ENCODE measurements at regions not wholly inside any gene's neighbourhood (a gene's known extent, or its start where the extent isn't known, plus 50 kb on each side); places are given as distances from the start of the nearest gene placed in this dataset.

GRCh38 chr12:125329239-125330102 is 264.2 kb downstream of the AACS start:
- no peaks in the 10 kb centered on the region for H3K9me2 ChIP-seq (ENCODE audit: insufficient read depth, low read length)
- H3K4me3 ChIP-seq (ENCODE audit: low read length): no peak overlapping the region
- TF ChIP-seq MXI1 (conservative IDR thresholded peaks at IDR 0.05; ENCODE audit: poor library complexity, severe bottlenecking) (no peak), POLR2AphosphoS5 (IDR thresholded peaks at IDR 0.05) (no peak), CTCF (IDR thresholded peaks at IDR 0.05; ENCODE audit: poor library complexity, severe bottlenecking) (no peak), REST (IDR thresholded peaks at IDR 0.05; ENCODE audit: borderline replicate concordance) (no peak), SMC3 (conservative IDR thresholded peaks at IDR 0.05; ENCODE audit: poor library complexity) (no peak), EZH2 (IDR thresholded peaks at IDR 0.05; ENCODE audit: borderline replicate concordance, insufficient read depth, low read length, poor library complexity, severe bottlenecking) (no peak), EP300 (conservative IDR thresholded peaks at IDR 0.05; ENCODE audit: poor library complexity, severe bottlenecking) (no peak), RAD21 (conservative IDR thresholded peaks at IDR 0.05) (no peak), TAF1 (IDR thresholded peaks at IDR 0.05; ENCODE audit: low read depth) (no peak)

GRCh38 chr12:125330645-125331341 is 265.6 kb downstream of the AACS start:
- Histone ChIP-seq H4K20me1 (ENCODE audit: insufficient read depth) (no peaks in the 10 kb centered on the region), H3K36me3 (ENCODE audit: insufficient read depth, low read length) (no peaks in the 10 kb centered on the region), H3K4me2 (ENCODE audit: low read length) (peak overlapping the region; percentile 62), H3K4me3 (ENCODE audit: low read length) (peak overlapping the region; percentile 63), H2AFZ (ENCODE audit: low read depth, low read length) (peak overlapping the region; percentile 1), H3K27ac (ENCODE audit: low read length) (no peak overlapping the region), H3K79me2 (replicated peaks; ENCODE audit: insufficient read depth, low read length) (no peaks in the 10 kb centered on the region), H3F3A (ENCODE audit: insufficient read depth, low read length, poor library complexity, severe bottlenecking) (no peaks in the 10 kb centered on the region), H3K9me3 (ENCODE audit: low read length) (peaks cover 8% of the 10 kb centered on the region), H3K9me2 (ENCODE audit: insufficient read depth, low read length) (no peaks in the 10 kb centered on the region), H3K27me3 (ENCODE audit: insufficient read depth, low read depth, low read length) (no peaks in the 10 kb centered on the region), H3K9ac (ENCODE audit: low read length) (peak overlapping the region; percentile 60)
- no peak for TF ChIP-seq POLR2AphosphoS5 (IDR thresholded peaks at IDR 0.05)
- no peak for TF ChIP-seq MXI1 (conservative IDR thresholded peaks at IDR 0.05; ENCODE audit: poor library complexity, severe bottlenecking)
- TF ChIP-seq RAD21 (conservative IDR thresholded peaks at IDR 0.05): peak; percentile 87
- peak; percentile 85 for TF ChIP-seq SMC3 (conservative IDR thresholded peaks at IDR 0.05; ENCODE audit: poor library complexity)
- TF ChIP-seq EP300 (conservative IDR thresholded peaks at IDR 0.05; ENCODE audit: poor library complexity, severe bottlenecking): no peak
- no peak for TF ChIP-seq TAF1 (IDR thresholded peaks at IDR 0.05; ENCODE audit: low read depth)
- no peak for TF ChIP-seq EZH2 (IDR thresholded peaks at IDR 0.05; ENCODE audit: borderline replicate concordance, insufficient read depth, low read length, poor library complexity, severe bottlenecking)
- peak; percentile 91 for TF ChIP-seq CTCF (IDR thresholded peaks at IDR 0.05; ENCODE audit: poor library complexity, severe bottlenecking)
- no peak for TF ChIP-seq REST (IDR thresholded peaks at IDR 0.05; ENCODE audit: borderline replicate concordance)

More at GRCh38 chr12:125329239-125330102, 264.2 kb downstream of the AACS start:
- Histone ChIP-seq H4K20me1 (ENCODE audit: insufficient read depth) (no peaks in the 10 kb centered on the region), H3K4me2 (ENCODE audit: low read length) (no peak overlapping the region), H2AFZ (ENCODE audit: low read depth, low read length) (no peak overlapping the region), H3K9me3 (ENCODE audit: low read length) (peaks cover 8% of the 10 kb centered on the region), H3K79me2 (replicated peaks; ENCODE audit: insufficient read depth, low read length) (no peaks in the 10 kb centered on the region), H3K9ac (ENCODE audit: low read length) (no peak overlapping the region), H3K27ac (ENCODE audit: low read length) (no peak overlapping the region), H3K36me3 (ENCODE audit: insufficient read depth, low read length) (no peaks in the 10 kb centered on the region), H3F3A (ENCODE audit: insufficient read depth, low read length, poor library complexity, severe bottlenecking) (no peaks in the 10 kb centered on the region), H3K27me3 (ENCODE audit: insufficient read depth, low read depth, low read length) (no peaks in the 10 kb centered on the region)
